ENCODE measurements at regions not wholly inside any gene's neighbourhood (a gene's known extent, or its start where the extent isn't known, plus 50 kb on each side); places are given as distances from the start of the nearest gene placed in this dataset.

- no peak overlapping the region for H3K23ac ChIP-seq (ENCODE audit: insufficient read length)
- H3K23me2 ChIP-seq (ENCODE audit: low read depth, low read length): no peaks in the 10 kb centered on the region
- H3K4ac ChIP-seq (replicated peaks; ENCODE audit: insufficient read length, low read depth, low read length): no peak overlapping the region
- H2BK5ac ChIP-seq (ENCODE audit: low read depth, low read length): no peak overlapping the region
- H2BK120ac ChIP-seq (replicated peaks; ENCODE audit: low read depth, low read length): no peak overlapping the region
- no peak overlapping the region for H4K8ac ChIP-seq (ENCODE audit: extremely low read depth, insufficient read depth, low read length)
- H3K4me3 ChIP-seq (ENCODE audit: extremely low read depth in 1 of 4, insufficient read depth in 2 of 4, low read depth in 3 of 4, low read length in 4 of 4): no peak overlapping the region
- no peak overlapping the region for H2BK20ac ChIP-seq (ENCODE audit: low read length)
- no peak overlapping the region for H3K18ac ChIP-seq (ENCODE audit: extremely low read depth, low read length)
- H2BK15ac ChIP-seq (ENCODE audit: low read length): no peak overlapping the region
- H3K79me2 ChIP-seq (ENCODE audit: control insufficient read depth in 1 of 2, insufficient read depth in 2 of 2, low read length in 2 of 2): no peaks in the 10 kb centered on the region
- no peak overlapping the region for H3K9ac ChIP-seq (replicated peaks in 1 of 4; ENCODE audit: extremely low read depth in 1 of 4, low read depth in 3 of 4, low read length in 3 of 4)
- no peaks in the 10 kb centered on the region for H4K20me1 ChIP-seq (replicated peaks in 1 of 2; ENCODE audit: control insufficient read depth in 1 of 2, insufficient read depth in 2 of 2, low read length in 2 of 2)
- no peak overlapping the region for H4K5ac ChIP-seq (ENCODE audit: insufficient read length, low read depth, low read length)
- H3K56ac ChIP-seq (replicated peaks; ENCODE audit: insufficient read length, low read depth, low read length): no peak overlapping the region
- no peak overlapping the region for H3K27ac ChIP-seq (ENCODE audit: low read depth, low read length)
- H3K4me2 ChIP-seq (ENCODE audit: insufficient read depth in 1 of 2, low read depth in 2 of 2, low read length in 2 of 2): no peak overlapping the region
- CTCF ChIA-PET (ENCODE audit: partially characterized antibody): interaction anchor here (1.6 kb wide), 1 partner anchor 17 kb away, joined by 3 read pairs; no protein-coding TSS in a partner anchor
- POLR2A ChIA-PET (ENCODE audit: partially characterized antibody): no interaction called here
- H2BK12ac ChIP-seq (ENCODE audit: low read depth, low read length): no peak overlapping the region
- DNase-seq (ENCODE audit: low read depth in 1 of 2, low spot score in 2 of 2): no peak
- no peak for FAIRE-seq
- no peaks in the 10 kb centered on the region for H3K9me3 ChIP-seq (ENCODE audit: insufficient read depth in 2 of 2, low read depth in 1 of 2, low read length in 1 of 2)
- H3K36me3 ChIP-seq (ENCODE audit: control insufficient read depth in 2 of 4, insufficient read depth in 4 of 4, low read length in 3 of 4): no peaks in the 10 kb centered on the region
- no peak overlapping the region for H2AFZ ChIP-seq (ENCODE audit: low read length)
- H3K4me1 ChIP-seq (replicated peaks in 1 of 4; ENCODE audit: control insufficient read depth in 3 of 4, insufficient read depth in 4 of 4, low read length in 3 of 4): no peaks in the 10 kb centered on the region
- no peaks in the 10 kb centered on the region for H3K27me3 ChIP-seq (replicated peaks in 1 of 4; ENCODE audit: control insufficient read depth in 3 of 4, extremely low read depth in 1 of 4, insufficient read depth in 3 of 4, low read length in 3 of 4)
- H3K14ac ChIP-seq (ENCODE audit: insufficient read length): no peak overlapping the region
- H4K91ac ChIP-seq (replicated peaks; ENCODE audit: insufficient read length, low read length): no peak overlapping the region
- WGBS, 2 experiments (ENCODE audit: extremely low coverage in 1 of 2, insufficient coverage in 1 of 2, insufficient read length in 1 of 2, insufficient replicate concordance in 2 of 2, low coverage in 1 of 2, low lambda C conversion rate in 2 of 2, missing lambda C conversion rate in 1 of 2): 95% methylated on average over 4 of the region's 4 CpGs; no CpG with 5 or more reads in 1 of the 2 experiments
- no peak overlapping the region for H2AK5ac ChIP-seq (ENCODE audit: low read depth, low read length)
- no peaks in the 10 kb centered on the region for H3K79me1 ChIP-seq (ENCODE audit: low read depth, low read length)
- TF ChIP-seq HDAC2 (IDR thresholded peaks at IDR 0.05; ENCODE audit: borderline replicate concordance in 1 of 2, low read depth in 2 of 2, low read length in 2 of 2) (no peak), CBX8 (IDR thresholded peaks at IDR 0.05; ENCODE audit: borderline replicate concordance, low read depth, low read length) (no peak), YY1 (IDR thresholded peaks at IDR 0.05; ENCODE audit: low read depth, low read length) (no peak), RNF2 (IDR thresholded peaks at IDR 0.05; ENCODE audit: borderline replicate concordance, low read depth, low read length, missing control alignments, poor library complexity, severe bottlenecking) (no peak), TCF12 (IDR thresholded peaks at IDR 0.05; ENCODE audit: low read depth, low read length) (no peak), CTBP2 (IDR thresholded peaks at IDR 0.05; ENCODE audit: borderline replicate concordance, insufficient read depth, insufficient read length, low read length) (no peak), USF2 (IDR thresholded peaks at IDR 0.05; ENCODE audit: low read length) (no peak), CHD2 (IDR thresholded peaks at IDR 0.05; ENCODE audit: low read length) (no peak), ASH2L (IDR thresholded peaks at IDR 0.05; ENCODE audit: low read length) (no peak), CBX5 (IDR thresholded peaks at IDR 0.05; ENCODE audit: low read depth, low read length) (no peak), SP2 (IDR thresholded peaks at IDR 0.05; ENCODE audit: low read length) (no peak), JUN (IDR thresholded peaks at IDR 0.05; ENCODE audit: low read depth, low read length) (no peak)
Measured at GRCh38 chr12:85369365-85370154, 89.5 kb downstream of the ALX1 start.
